Activated T-helper 1 cell treated with anti-CD3 and anti-CD28 coated beads, Interleukin-12 subunit alpha, Interleukin-12 subunit beta, Interleukin-2, Interleukin-4 antibody, amounts not matched to agents 30 ng/mL and 10 ng/mL and 1 ng/mL, durations not matched to agents 14 hours and 24 hours and 36 hours (primary cell): ENCODE measurements at regions not wholly inside any gene's neighbourhood (a gene's known extent, or its start where the extent isn't known, plus 50 kb on each side); places are given as distances from the start of the nearest gene placed in this dataset.
"Not testable (repeated sequence)": the region's sequence is repeated elsewhere in the genome, so short reads cannot be mapped to it uniquely, and the experiment has no call there.

Experiments used
- DNase-seq: peaks from one replicate; pipeline ENCODE4 v3.0.0; 2021; ENCODE audit warnings: low spot score
- H3K27ac Mint-ChIP-seq: one replicate; pipeline ENCODE4 v1.8.0; 2021; ENCODE audit warnings: mild to moderate bottlenecking, mixed read lengths
- H3K27me3 Mint-ChIP-seq: one replicate; pipeline ENCODE4 v1.8.0; 2022; ENCODE audit warnings: mild to moderate bottlenecking, moderate library complexity, mixed read lengths; ENCODE audit not compliant: insufficient read depth
- H3K36me3 Mint-ChIP-seq: one replicate; pipeline ENCODE4 v1.8.0; 2021; ENCODE audit warnings: low read depth, mixed read lengths
- H3K4me1 Mint-ChIP-seq: one replicate; pipeline ENCODE4 v1.8.0; 2021; ENCODE audit warnings: low read depth, mixed read lengths
- H3K4me3 Mint-ChIP-seq: one replicate; pipeline ENCODE4 v1.8.0; 2021; ENCODE audit warnings: mild to moderate bottlenecking, moderate library complexity, mixed read lengths
- H3K9me3 Mint-ChIP-seq: one replicate; pipeline ENCODE4 v1.8.0; 2021; ENCODE audit warnings: mixed read lengths
- intact Hi-C: fragments of 100-400 bp; cut with micrococcal nuclease; formaldehyde crosslinking; loops from one replicate; pipeline ENCODE4 v1.15.1; 2024

GRCh38 chr2:78754930-78755329, 270.6 kb upstream of the REG3G start:
- no peak overlapping the region for H3K27ac Mint-ChIP-seq

GRCh38 chr2:78757191-78757590, 268.3 kb upstream of the REG3G start:
- H3K9me3 Mint-ChIP-seq = peaks cover 31% of the 10 kb centered on the region
- DNase-seq = no peak
- H3K4me1 Mint-ChIP-seq = no peaks in the 10 kb centered on the region
- intact Hi-C loops = no loop called here
- no peak overlapping the region for H3K4me3 Mint-ChIP-seq
- no peak overlapping the region for H3K27ac Mint-ChIP-seq
- H3K36me3 Mint-ChIP-seq = no peaks in the 10 kb centered on the region
- H3K27me3 Mint-ChIP-seq = no peaks in the 10 kb centered on the region

More at GRCh38 chr2:78754930-78755329, 270.6 kb upstream of the REG3G start:
- Mint-ChIP-seq H3K9me3 (peaks cover 11% of the 10 kb centered on the region), H3K27me3 (no peaks in the 10 kb centered on the region), H3K4me3 (no peak overlapping the region), H3K4me1 (no peaks in the 10 kb centered on the region), H3K36me3 (no peaks in the 10 kb centered on the region)
- intact Hi-C loops = no loop called here
- DNase-seq = no peak

- intact Hi-C loops = no loop called here
- H3K4me3 Mint-ChIP-seq = no peak overlapping the region
- no peaks in the 10 kb centered on the region for H3K36me3 Mint-ChIP-seq
- H3K4me1 Mint-ChIP-seq = no peaks in the 10 kb centered on the region
- peaks cover 36% of the 10 kb centered on the region for H3K9me3 Mint-ChIP-seq
- H3K27ac Mint-ChIP-seq = no peak overlapping the region
- no peaks in the 10 kb centered on the region for H3K27me3 Mint-ChIP-seq
- no peak for DNase-seq
These were observed 267.9 kb upstream of the REG3G start for GRCh38 chr2:78757640-78758039.

- H3K27me3 Mint-ChIP-seq, intact Hi-C loops, H3K4me3 Mint-ChIP-seq, H3K36me3 Mint-ChIP-seq, H3K27ac Mint-ChIP-seq, H3K4me1 Mint-ChIP-seq, DNase-seq: not testable (repeated sequence)
- peaks cover 45% of the 10 kb centered on the region for H3K9me3 Mint-ChIP-seq
These were observed 266.7 kb upstream of the REG3G start for GRCh38 chr2:78758765-78759164.

- no peaks in the 10 kb centered on the region for H3K27me3 Mint-ChIP-seq
- peaks cover 25% of the 10 kb centered on the region for H3K9me3 Mint-ChIP-seq
- H3K36me3 Mint-ChIP-seq = no peaks in the 10 kb centered on the region
These were observed 259.0 kb upstream of the REG3G start for GRCh38 chr2:78766459-78766858.

GRCh38 chr2:78768016-78768415, 257.5 kb upstream of the REG3G start:
- intact Hi-C loops = no loop called here
- no peaks in the 10 kb centered on the region for H3K27me3 Mint-ChIP-seq
- no peaks in the 10 kb centered on the region for H3K36me3 Mint-ChIP-seq
- no peak overlapping the region for H3K27ac Mint-ChIP-seq
- no peak overlapping the region for H3K4me3 Mint-ChIP-seq
- no peak for DNase-seq
- peaks cover 12% of the 10 kb centered on the region for H3K9me3 Mint-ChIP-seq
- H3K4me1 Mint-ChIP-seq = no peaks in the 10 kb centered on the region

More at GRCh38 chr2:78766459-78766858, 259.0 kb upstream of the REG3G start:
- Mint-ChIP-seq H3K4me1 (no peaks in the 10 kb centered on the region), H3K4me3 (no peak overlapping the region), H3K27ac (no peak overlapping the region)
- no peak for DNase-seq
- intact Hi-C loops = no loop called here

GRCh38 chr2:78775291-78775690, 250.2 kb upstream of the REG3G start:
- intact Hi-C loops = no loop called here
- Mint-ChIP-seq H3K9me3 (peaks cover 25% of the 10 kb centered on the region), H3K27ac (no peak overlapping the region), H3K4me1 (no peaks in the 10 kb centered on the region), H3K27me3 (no peaks in the 10 kb centered on the region), H3K36me3 (no peaks in the 10 kb centered on the region), H3K4me3 (no peak overlapping the region)
- no peak for DNase-seq

GRCh38 chr2:78778756-78779510, 246.6 kb upstream of the REG3G start:
- H3K27ac Mint-ChIP-seq = no peak overlapping the region
- intact Hi-C loops = no loop called here
- no peaks in the 10 kb centered on the region for H3K4me1 Mint-ChIP-seq

GRCh38 chr2:78779761-78780160, 245.7 kb upstream of the REG3G start:
- Mint-ChIP-seq H3K27me3 (no peaks in the 10 kb centered on the region), H3K4me1 (no peaks in the 10 kb centered on the region), H3K4me3 (no peak overlapping the region), H3K27ac (no peak overlapping the region), H3K9me3 (peaks cover 31% of the 10 kb centered on the region), H3K36me3 (no peaks in the 10 kb centered on the region)
- no peak for DNase-seq
- intact Hi-C loops = no loop called here

More at GRCh38 chr2:78778756-78779510, 246.6 kb upstream of the REG3G start:
- no peaks in the 10 kb centered on the region for H3K36me3 Mint-ChIP-seq
- H3K9me3 Mint-ChIP-seq = peaks cover 30% of the 10 kb centered on the region
- H3K27me3 Mint-ChIP-seq = no peaks in the 10 kb centered on the region
- DNase-seq = no peak
- H3K4me3 Mint-ChIP-seq = no peak overlapping the region

GRCh38 chr2:78780256-78780655, 245.2 kb upstream of the REG3G start:
- H3K27me3 Mint-ChIP-seq = no peaks in the 10 kb centered on the region
- intact Hi-C loops = no loop called here
- H3K36me3 Mint-ChIP-seq = no peaks in the 10 kb centered on the region
- H3K9me3 Mint-ChIP-seq = peaks cover 31% of the 10 kb centered on the region
- no peaks in the 10 kb centered on the region for H3K4me1 Mint-ChIP-seq
- no peak overlapping the region for H3K4me3 Mint-ChIP-seq
- H3K27ac Mint-ChIP-seq = no peak overlapping the region
- no peak for DNase-seq

- Mint-ChIP-seq H3K27ac (no peak overlapping the region), H3K4me1 (no peaks in the 10 kb centered on the region), H3K36me3 (no peaks in the 10 kb centered on the region), H3K4me3 (no peak overlapping the region), H3K27me3 (no peaks in the 10 kb centered on the region), H3K9me3 (peaks cover 31% of the 10 kb centered on the region)
- intact Hi-C loops = no loop called here
- DNase-seq = no peak
These were observed 244.5 kb upstream of the REG3G start for GRCh38 chr2:78780864-78781583.

- no peak for DNase-seq
- Mint-ChIP-seq H3K4me3 (no peak overlapping the region), H3K9me3 (peaks cover 31% of the 10 kb centered on the region), H3K27ac (no peak overlapping the region), H3K27me3 (no peaks in the 10 kb centered on the region), H3K36me3 (no peaks in the 10 kb centered on the region), H3K4me1 (no peaks in the 10 kb centered on the region)
- intact Hi-C loops = no loop called here
These were observed 243.3 kb upstream of the REG3G start for GRCh38 chr2:78782196-78782595.

- DNase-seq = no peak
- H3K4me3 Mint-ChIP-seq = no peak overlapping the region
- H3K9me3 Mint-ChIP-seq = peaks cover 6% of the 10 kb centered on the region
- no peaks in the 10 kb centered on the region for H3K27me3 Mint-ChIP-seq
- H3K4me1 Mint-ChIP-seq = no peaks in the 10 kb centered on the region
- H3K36me3 Mint-ChIP-seq = no peaks in the 10 kb centered on the region
- no peak overlapping the region for H3K27ac Mint-ChIP-seq
- intact Hi-C loops = no loop called here
These were observed 213.4 kb upstream of the REG3G start for GRCh38 chr2:78811955-78812610.
